ENCODE measurements at regions not wholly inside any gene's neighbourhood (a gene's known extent, or its start where the extent isn't known, plus 50 kb on each side); places are given as distances from the start of the nearest gene placed in this dataset.
A peak's percentile ranks its signal among the peaks of the same experiment; 100 is the strongest.

DNA sequence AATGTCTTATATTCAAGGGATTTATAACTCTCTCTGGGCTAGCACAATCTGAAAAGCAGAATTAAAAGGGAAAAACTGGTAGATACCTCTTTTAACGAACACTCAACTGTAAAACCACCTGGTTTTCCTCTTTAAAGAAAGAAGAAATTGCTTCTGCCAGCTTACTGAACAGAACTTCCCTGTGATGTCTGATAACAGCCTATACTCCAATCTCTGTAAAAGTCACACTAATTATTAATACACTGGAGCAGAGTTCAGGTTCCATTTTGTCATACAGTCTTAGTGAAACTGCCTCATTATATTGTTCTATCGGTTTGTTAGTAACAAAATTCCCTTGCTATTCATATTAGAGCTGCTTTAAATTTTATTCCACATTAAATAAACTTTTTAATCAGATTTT lies 251.0 kb upstream of the STARD13 start:
- intact Hi-C loops (cut with DNase I, micrococcal nuclease), result loop anchor here in 1 of 2 donors (10.0 kb wide), 1 partner anchor 252 kb away; the partner anchor contains the start of gene STARD13
- DNase-seq, result no peak
- ATAC-seq, result peak; percentile 39

DNA sequence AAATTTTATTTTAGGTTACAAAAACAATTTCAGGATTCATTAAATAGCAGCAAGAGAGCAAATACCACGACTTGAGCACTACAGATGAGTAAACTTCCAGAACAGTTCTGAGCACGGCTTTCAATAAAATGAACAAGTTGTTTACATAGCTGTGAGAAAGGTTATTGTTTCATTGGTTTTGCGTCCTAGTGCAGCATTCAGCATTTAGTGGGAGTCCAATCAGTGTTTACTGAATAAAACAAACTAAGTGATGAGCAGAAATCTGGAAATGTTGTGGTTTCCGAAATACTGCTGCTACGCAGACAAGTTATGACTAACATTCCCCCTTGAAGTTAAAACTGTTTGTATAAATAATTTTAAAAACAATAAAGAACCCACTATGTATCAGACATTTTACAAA lies 251.5 kb upstream of the STARD13 start:
- ATAC-seq, result peak; percentile 74
- intact Hi-C loops (cut with DNase I, micrococcal nuclease), result loop anchor here in 1 of 2 donors (10.0 kb wide), 1 partner anchor 252 kb away; the partner anchor contains the start of gene STARD13
- no peak for DNase-seq

DNA sequence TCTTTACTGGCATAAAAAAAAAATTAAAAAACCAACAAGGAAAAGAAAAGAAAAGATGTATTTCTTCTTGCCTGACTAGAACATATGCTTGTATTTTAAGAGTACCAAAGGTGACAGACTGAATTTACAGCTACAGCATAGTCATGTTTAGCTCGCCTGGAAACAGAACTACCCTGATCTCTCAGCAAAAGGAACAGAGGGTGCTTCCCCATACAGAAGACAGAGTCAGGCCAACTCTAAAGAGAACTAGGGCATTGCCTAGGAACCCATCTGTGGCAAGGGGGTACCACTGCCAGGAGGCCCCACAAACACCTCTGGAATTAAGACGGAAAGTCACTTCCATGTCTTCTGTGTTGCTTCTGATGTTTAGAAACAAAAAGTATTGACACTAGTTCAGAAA lies 252.1 kb upstream of the STARD13 start:
- intact Hi-C loops (cut with DNase I, micrococcal nuclease), result loop anchor here in 1 of 2 donors (10.0 kb wide), 1 partner anchor 253 kb away; the partner anchor contains the start of gene STARD13
- DNase-seq (no peak), ATAC-seq (no peak)

DNA sequence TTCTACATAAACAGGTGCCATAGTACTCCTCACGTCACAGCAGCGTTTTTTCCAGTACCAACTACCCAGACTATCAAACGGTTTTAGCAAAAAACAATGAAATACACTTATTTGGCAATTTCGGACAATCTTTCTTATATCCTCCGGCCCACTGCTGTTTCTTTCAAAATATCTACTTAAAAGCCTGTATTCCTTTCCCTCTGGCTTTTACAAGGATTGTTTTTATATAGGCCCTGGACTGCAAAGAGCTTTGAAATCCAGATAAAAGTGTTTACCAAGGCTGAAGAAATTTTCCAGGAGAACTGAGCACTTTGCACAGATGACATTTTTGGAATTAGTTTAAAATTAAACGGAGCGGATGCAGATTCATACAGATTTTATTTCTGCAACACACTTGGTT lies 255.9 kb upstream of the STARD13 start:
- intact Hi-C loops (cut with DNase I, micrococcal nuclease), result loop anchor here in 1 of 2 donors (10.0 kb wide), 2 partner anchors 317 to 947 kb away; no protein-coding TSS in a partner anchor
- ATAC-seq, result no peak
- no peak for DNase-seq

DNA sequence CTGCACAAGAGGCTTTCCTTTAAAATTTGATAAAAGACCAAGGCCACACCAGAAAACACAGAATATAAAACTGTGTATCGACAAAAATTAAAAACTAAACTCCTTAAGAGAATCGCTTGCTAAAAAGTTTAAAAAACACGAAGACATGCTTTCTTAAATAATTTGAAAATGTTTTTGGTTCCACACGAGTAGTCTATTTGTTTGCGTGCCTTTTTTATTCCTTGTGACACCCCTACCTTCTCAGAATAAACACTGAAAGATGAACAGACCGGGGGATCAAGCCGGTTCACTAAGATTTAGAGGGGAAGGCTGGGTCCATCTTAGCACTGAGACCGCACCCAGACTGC lies 256.4 kb upstream of the STARD13 start:
- intact Hi-C loops (cut with DNase I, micrococcal nuclease), result loop anchor here in 1 of 2 donors (10.0 kb wide), 2 partner anchors 317 to 947 kb away; no protein-coding TSS in a partner anchor
- ATAC-seq, result no peak
- DNase-seq, result no peak

DNA sequence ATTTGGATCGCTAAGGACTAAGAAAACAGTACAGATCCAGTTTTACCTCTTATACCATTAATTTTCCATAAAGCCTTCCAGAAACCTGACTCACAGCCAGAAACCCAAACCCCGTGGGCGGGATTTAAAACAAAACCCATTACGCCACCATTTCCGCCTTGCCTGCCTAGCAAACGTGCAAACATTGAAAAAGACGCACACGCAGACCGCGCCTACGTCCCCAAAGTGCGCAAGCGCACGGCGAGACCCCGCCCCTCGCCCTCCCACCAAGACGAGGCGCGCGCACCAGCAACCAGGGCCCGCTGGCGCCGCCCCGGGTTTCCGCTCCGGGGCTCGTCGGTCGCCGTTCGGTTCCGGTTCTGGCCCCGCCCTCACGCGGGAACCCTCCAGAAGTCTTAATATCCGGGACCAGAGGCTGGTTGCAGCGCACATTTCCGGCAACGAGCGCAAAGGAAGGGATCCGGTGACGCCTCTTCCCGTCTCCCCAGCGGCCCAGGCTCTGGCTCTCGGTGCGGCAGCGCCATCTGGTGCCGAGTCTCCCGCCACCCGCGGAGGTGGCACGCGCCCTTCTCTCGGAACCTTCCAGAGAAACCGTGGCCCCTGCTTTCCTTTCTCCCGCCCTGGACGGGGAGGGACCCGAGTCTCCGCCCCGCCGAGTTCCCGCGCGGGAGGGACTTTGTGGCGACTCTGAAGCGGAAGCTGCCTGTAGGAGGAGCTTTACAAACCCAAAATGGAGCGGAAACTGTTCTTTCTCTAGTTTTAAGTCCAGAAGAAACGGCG lies 256.9 kb upstream of the STARD13 start:
- DNase-seq (peak; percentile 98), ATAC-seq (peak; percentile 86)
- intact Hi-C loops (cut with DNase I, micrococcal nuclease), result loop anchor here in 1 of 2 donors (10.0 kb wide), 2 partner anchors 318 to 948 kb away; no protein-coding TSS in a partner anchor

DNA sequence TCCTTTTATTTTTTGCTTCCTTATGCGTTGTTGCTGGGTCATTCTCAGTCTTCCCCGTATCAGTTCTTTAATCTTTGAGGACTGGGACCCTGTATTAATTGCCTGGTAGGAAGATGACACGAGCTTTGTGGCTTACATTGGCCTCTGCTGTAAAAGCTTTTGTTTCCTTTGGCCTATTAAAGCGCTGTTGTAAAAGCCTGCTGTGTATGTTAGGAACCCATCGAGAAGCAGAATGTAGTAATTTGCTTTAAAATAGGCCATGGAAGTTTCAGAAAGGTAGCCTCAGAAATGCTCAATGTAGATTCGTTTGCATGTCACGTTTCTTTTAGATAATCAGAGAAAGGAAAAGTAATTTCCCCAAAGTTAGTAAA lies 257.5 kb upstream of the STARD13 start:
- intact Hi-C loops (cut with DNase I, micrococcal nuclease), result loop anchor here in 1 of 2 donors (10.0 kb wide), 2 partner anchors 318 to 948 kb away; no protein-coding TSS in a partner anchor
- DNase-seq (no peak), ATAC-seq (peak; percentile 33)

DNA sequence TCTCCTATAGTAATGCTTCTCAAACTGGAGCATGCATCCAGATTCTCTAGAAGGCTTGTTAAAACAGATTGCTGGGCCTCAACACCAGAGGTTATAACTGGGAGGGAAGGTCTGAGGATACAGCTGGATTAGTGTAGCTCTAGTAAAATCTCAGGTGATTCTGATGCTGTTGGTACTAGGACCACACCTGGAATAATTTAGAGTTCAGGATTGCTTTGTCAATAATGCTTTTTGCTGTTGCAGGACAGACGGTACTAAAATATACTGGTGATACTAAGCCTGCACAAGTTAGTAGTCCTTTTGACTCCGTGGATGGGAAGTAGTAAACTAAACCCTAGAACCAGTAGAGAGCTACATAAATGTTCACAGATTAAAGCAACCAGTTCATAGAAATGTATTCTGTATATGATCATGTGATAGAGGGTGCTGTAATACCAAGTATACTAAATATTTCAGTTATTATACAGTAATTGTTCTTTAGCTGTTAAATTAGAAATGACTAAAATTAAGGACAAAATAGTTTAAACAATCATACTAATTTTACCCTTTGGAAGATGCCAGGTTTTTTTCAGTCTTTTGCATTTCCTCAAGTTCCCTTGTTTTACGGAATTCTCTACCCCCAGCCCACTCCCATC lies 258.2 kb upstream of the STARD13 start:
- peak; percentile 21 for ATAC-seq
- intact Hi-C loops (cut with DNase I, micrococcal nuclease), result loop anchor here in 1 of 2 donors (10.0 kb wide), 2 partner anchors 319 to 949 kb away; no protein-coding TSS in a partner anchor
- DNase-seq, result no peak

DNA sequence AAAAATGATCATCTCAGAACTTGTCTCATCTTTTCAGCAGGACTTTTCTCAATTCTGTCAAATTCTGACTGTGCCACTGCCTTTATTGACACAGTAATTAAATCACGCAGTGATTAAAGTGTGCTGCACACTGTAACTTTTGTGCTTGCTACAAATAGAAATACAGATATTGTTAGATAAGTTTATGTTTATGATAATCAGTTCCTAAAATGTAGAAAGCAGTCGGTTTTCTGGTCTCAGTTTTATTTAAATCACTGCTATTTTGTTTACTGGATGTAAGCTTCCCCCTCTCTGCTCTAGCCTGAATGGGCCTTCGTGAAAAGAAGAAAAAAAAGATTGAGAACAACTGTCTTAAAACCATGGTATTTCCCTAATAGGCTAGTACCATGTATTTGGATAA lies 258.8 kb upstream of the STARD13 start:
- ATAC-seq (no peak), DNase-seq (no peak)
- intact Hi-C loops (cut with DNase I, micrococcal nuclease), result loop anchor here in 1 of 2 donors (10.0 kb wide), 2 partner anchors 320 to 950 kb away; no protein-coding TSS in a partner anchor

DNA sequence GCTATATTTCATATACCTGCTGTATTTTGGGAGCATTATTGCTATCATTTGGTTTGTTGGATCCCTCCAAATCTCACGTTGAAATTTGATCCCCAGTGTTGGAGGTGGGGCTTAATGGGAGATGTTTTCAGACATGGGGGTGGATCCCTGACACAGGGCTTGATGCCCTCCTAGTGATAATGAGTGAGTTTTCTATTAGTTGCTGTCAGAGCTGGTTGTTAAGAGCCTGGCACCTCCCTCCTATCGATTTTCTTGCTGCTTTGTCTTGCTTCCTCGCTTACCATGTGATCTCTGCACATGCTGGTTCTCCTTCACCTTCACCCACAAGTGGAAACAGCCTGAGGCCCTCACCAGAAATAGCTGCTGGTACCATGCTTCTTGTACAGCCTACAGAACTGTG lies 259.9 kb upstream of the STARD13 start:
- DNase-seq (no peak), ATAC-seq (no peak)
- intact Hi-C loops (cut with DNase I, micrococcal nuclease), result loop anchor here in 1 of 2 donors (5.0 to 10.0 kb wide), 3 partner anchors 177 to 951 kb away; no protein-coding TSS in a partner anchor

DNA sequence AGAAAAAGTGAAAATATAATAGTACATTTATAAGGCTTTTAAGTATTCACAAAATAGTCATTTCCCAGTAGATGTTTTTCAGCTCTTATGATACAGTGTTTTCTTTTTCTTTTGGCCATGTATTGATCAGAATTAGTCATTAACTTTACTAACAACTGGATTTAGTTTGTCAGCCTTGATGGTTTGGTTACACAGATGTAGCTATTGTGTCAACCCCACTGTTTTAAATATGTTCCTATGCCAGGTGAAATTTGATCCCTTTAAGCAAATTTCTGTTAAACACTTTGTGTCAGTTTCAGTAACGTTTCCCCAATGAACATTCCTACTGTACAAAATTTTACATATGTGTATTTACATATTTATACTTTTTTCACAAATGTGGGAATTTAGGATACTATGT lies 261.5 kb upstream of the STARD13 start:
- intact Hi-C loops (cut with DNase I, micrococcal nuclease), result loop anchor here in 1 of 2 donors (5.0 to 10.0 kb wide), 3 partner anchors 175 to 952 kb away; no protein-coding TSS in a partner anchor
- DNase-seq (no peak), ATAC-seq (no peak)

DNA sequence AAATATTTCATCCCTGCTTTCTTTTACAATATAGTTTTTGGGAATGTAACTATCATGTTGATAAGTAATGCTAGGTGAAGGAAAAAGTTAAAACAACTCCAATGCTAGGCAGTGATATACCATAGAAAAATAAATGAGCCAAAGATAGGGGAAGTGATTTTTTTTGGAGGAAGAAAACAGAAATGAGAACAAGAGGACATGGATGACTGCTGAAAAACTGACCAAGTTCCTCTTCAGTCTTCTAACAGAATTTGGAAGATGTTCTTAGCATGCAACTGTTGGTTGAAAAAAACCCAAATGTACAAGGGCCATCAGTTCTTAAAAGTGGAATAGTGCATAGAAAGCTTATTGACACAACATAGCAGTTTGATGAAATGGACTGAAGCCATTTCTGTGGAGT lies 262.5 kb upstream of the STARD13 start:
- ATAC-seq, result no peak
- intact Hi-C loops (cut with DNase I, micrococcal nuclease), result loop anchor here in 1 of 2 donors (5.0 to 10.0 kb wide), 3 partner anchors 174 to 953 kb away; no protein-coding TSS in a partner anchor

DNA sequence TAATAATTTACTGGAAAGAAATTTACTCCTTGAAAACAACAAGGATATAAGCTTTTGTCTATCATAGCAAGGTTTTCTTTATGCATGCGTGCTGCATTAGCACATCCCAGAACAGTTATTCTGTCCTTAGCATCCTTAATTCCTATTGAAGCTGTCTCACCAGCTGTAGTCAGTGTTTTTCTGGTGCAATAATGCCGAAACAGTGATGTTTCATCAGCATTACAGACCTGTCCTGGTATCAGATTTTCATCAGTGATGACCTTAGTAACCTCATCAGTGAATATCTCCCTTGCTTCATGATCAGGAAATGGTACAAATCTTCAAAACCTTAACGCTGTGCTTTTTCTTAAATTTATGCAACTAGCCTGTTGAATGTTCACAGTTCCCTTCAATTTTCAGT lies 264.7 kb upstream of the STARD13 start:
- no peak for DNase-seq

More for the DNA sequence above, 262.5 kb upstream of the STARD13 start:
- no peak for DNase-seq

DNA sequence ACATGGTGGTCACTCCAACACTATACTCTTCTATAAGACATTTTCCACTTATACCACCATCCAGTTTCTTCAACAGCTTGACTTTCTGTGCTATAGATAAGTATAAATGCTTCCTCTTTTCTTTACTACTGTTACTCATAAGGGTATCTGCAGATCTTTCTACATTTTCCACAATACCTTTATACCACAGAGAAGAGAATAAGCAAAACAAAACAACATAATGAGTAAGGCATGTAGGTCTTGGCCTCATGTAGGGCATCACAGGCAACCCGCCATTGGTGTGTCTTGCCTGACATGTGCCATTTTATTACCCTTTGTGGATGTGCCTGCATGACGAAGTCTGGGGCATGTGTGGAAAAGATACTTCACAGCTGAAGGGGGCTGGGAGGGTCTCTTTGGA lies 265.3 kb upstream of the STARD13 start:
- DNase-seq (no peak), ATAC-seq (no peak)
- intact Hi-C loops (cut with DNase I, micrococcal nuclease), result no loop called here

More for the DNA sequence above, 264.7 kb upstream of the STARD13 start:
- intact Hi-C loops (cut with DNase I, micrococcal nuclease), result no loop called here
- no peak for ATAC-seq

DNA sequence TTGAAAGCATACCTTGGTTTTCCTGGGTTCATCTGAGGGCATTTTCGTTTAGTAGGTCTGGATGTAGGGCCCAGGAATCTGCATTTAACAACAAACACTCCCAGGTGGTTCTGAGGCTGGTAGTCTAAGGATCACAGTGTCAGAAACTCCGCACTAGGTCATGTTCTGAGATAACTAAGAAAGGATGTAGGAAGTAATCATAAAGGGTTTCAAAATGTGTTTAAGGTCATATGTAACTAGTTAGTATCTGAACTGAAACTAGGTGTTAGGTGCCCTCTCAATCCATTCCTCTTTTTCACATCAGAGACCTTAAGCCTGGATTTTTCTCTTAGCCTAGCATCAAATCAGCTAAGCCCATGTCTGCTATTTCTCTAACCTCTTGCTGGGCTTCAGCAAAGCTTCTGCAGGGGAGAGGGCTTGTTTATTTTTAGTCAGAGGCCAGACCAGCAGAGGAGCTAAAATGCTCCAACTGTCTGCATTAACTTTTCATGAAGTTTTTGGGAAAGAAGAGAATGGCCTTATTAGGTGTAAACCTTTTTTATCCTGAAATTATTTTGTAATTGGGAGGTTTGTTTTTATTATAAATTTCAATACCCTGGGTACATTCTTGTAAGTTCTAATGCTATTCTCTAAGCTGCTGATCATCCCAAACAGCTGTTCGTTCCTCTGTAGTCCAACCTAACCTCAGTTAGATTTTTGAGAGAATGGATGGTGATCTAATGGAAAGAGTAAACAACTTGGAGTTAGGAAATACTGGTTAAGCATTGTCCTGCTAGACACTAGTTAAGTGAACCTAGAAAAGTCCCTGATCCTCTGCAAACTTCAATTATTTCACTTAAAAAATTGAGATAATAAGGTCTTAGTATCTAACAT lies 262.8 kb upstream of the RFC3 start:
- intact Hi-C loops (cut with DNase I, micrococcal nuclease), result no loop called here
- DNase-seq (no peak), ATAC-seq (no peak)

DNA sequence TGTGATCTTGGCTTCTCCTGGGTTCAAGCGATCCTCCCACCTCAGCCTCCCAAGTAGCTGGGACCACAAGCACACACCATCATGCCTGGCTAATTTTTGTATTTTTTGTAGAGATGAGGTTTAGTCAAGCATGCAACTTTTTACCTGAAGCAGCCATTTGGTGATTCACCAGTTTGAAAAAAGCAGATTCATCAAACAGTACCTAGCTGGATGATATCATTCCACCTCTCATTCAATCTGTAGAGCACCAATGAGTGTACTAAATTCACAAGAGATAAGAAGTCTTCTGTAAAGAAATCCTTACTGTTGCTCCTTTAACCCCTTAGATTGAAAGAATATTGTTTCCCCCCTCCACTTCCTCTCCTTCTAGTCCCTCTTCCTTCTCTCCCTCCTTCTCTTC lies 261.1 kb upstream of the RFC3 start:
- no peak for ATAC-seq
- no peak for DNase-seq
- intact Hi-C loops (cut with DNase I, micrococcal nuclease), result no loop called here

DNA sequence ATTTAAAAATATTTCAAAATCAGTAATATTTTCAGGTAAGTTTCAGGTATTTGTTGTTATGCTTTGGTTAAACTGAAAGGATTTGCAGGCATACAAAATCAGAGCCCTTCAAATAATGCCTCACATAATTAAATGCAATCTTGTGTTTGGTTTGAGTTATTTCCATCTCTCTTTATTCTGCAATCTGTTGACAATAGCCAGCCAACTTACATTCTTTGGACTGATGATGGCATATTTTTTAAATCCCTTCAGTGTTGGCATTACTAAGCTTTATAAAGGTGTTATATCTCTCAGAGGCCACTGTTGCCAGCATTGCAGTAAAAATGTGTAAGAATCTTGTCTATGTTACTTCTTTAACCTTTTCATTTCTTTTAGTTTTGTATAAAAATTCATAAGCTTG lies 257.2 kb upstream of the RFC3 start:
- ATAC-seq, result no peak
- intact Hi-C loops (cut with DNase I, micrococcal nuclease), result no loop called here
- no peak for DNase-seq

DNA sequence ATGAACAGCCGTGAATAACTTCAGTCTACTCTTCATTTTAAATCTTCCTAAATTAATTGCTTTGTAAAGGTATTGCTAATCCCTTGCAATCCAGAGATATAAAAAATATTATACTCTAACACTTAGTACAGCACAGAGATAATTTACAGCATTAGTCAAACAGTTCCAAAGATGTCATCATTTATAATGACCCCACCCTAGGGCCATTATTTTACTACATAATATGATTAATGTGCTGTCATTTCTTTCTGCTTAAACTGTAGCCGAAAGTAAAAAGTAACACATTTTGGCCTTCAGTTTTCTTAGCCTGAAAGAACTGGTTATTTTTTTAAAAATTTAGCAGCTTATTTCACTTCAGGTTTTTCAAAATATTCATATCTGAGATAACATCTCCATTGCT lies 256.3 kb upstream of the RFC3 start:
- no peak for DNase-seq
- no peak for ATAC-seq
- intact Hi-C loops (cut with DNase I, micrococcal nuclease), result no loop called here

DNA sequence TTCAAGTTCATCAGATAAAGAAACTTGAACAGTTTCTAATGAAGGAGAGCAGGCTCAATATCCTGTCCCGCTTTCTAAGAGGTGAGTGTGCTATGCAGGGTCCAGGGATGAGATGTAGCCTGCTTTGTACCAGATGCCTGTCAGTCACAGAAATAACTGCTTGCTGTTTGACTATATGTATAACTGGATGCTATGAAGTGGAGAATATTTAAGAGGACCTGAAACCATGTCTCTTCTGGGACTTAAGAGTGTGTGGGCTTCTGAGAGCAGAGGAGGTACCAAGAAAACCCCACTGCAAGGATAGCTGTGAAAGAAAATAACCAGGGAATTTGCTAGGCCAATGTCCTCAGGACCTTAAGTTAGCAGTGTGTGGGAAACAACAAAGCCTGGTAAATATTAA lies 246.3 kb upstream of the RFC3 start:
- intact Hi-C loops (cut with DNase I, micrococcal nuclease), result no loop called here
- no peak for ATAC-seq
- no peak for DNase-seq

Measured in left colon (tissue), 2 donors.